GM23338 (cell line): ENCODE measurements at regions not wholly inside any gene's neighbourhood (a gene's known extent, or its start where the extent isn't known, plus 50 kb on each side); places are given as distances from the start of the nearest gene placed in this dataset.

Experiments
- ATAC-seq: fragments of 200-7000 bp; cut with Tn5 transposase; 3 replicates; pipeline ENCODE4 v1.9.1; 2020
- DNase-seq: peaks from one replicate; pipeline ENCODE4 v3.0.0-alpha.2; 2015; ENCODE audit warnings: low spot score
- H2AFZ ChIP-seq: fragments of 200-600 bp; sonication (generic); 2 replicates; pipeline ENCODE4 v1.8.0; 2016; ENCODE audit warnings: antibody characterized with exemption, mild to moderate bottlenecking, moderate library complexity
- H3F3A ChIP-seq: fragments of 200-600 bp; sonication (generic); replicated peaks from 2 replicates; pipeline ENCODE4 v1.8.0; 2017; ENCODE audit warnings: antibody characterized with exemption, mixed run types, low read depth
- H3K27ac ChIP-seq: fragments of 200-600 bp; sonication (generic); 2 replicates; pipeline ENCODE4 v1.6.1; 2016; ENCODE audit warnings: low read depth
- H3K27me3 ChIP-seq: fragments of 200-600 bp; sonication (generic); 2 replicates; pipeline ENCODE4 v1.8.0; 2016; ENCODE audit warnings: mild to moderate bottlenecking, mixed run types, moderate library complexity; ENCODE audit not compliant: insufficient read depth
- H3K36me3 ChIP-seq: fragments of 200-600 bp; sonication (generic); 2 replicates; pipeline ENCODE4 v1.8.0; 2016; ENCODE audit warnings: mild to moderate bottlenecking; ENCODE audit not compliant: insufficient read depth
- H3K4me1 ChIP-seq: fragments of 200-600 bp; sonication (generic); 2 replicates; pipeline ENCODE4 v1.8.0; 2016; ENCODE audit warnings: mild to moderate bottlenecking, moderate library complexity; ENCODE audit not compliant: insufficient read depth
- H3K4me2 ChIP-seq: fragments of 200-600 bp; sonication (generic); 2 replicates; pipeline ENCODE4 v1.7.1; 2017; ENCODE audit warnings: mixed run types
- H3K4me3 ChIP-seq: fragments of 200-600 bp; sonication (generic); 2 replicates; pipeline ENCODE4 v1.6.1; 2016; ENCODE audit warnings: mixed run types
- H3K79me2 ChIP-seq: fragments of 200-600 bp; sonication (generic); replicated peaks from 2 replicates; pipeline ENCODE4 v1.8.0; 2017; ENCODE audit warnings: mild to moderate bottlenecking; ENCODE audit not compliant: insufficient read depth
- H3K9me2 ChIP-seq: fragments of 200-600 bp; sonication (generic); 2 replicates; pipeline ENCODE4 v1.8.0; 2017; ENCODE audit not compliant: insufficient read depth
- H4K20me1 ChIP-seq: fragments of 200-600 bp; sonication (generic); replicated peaks from 2 replicates; pipeline ENCODE4 v1.8.0; 2017; ENCODE audit warnings: mild to moderate bottlenecking; ENCODE audit not compliant: insufficient read depth
- H3K27ac Mint-ChIP-seq: 2 replicates; pipeline ENCODE4 v1.8.0; 2020; ENCODE audit warnings: inconsistent platforms, mild to moderate bottlenecking, moderate library complexity, mixed read lengths
- H3K27me3 Mint-ChIP-seq: 3 replicates; pipeline ENCODE4 v1.8.0; 2022; ENCODE audit warnings: low read depth, mild to moderate bottlenecking, moderate library complexity, mixed read lengths, inconsistent platforms; ENCODE audit not compliant: insufficient read depth, poor library complexity
- H3K36me3 Mint-ChIP-seq: 3 replicates; pipeline ENCODE4 v1.8.0; 2021; ENCODE audit warnings: low read depth, mild to moderate bottlenecking, inconsistent platforms, moderate library complexity, mixed read lengths
- H3K4me1 Mint-ChIP-seq: 3 replicates; pipeline ENCODE4 v1.8.0; 2020; ENCODE audit warnings: mild to moderate bottlenecking, inconsistent platforms, mixed read lengths
- H3K4me3 Mint-ChIP-seq: 3 replicates; pipeline ENCODE4 v1.8.0; 2021; ENCODE audit warnings: moderate library complexity, mild to moderate bottlenecking, inconsistent platforms, mixed read lengths
- H3K9me3 Mint-ChIP-seq: 3 replicates; pipeline ENCODE4 v1.8.0; 2020; ENCODE audit warnings: moderate library complexity, mild to moderate bottlenecking, inconsistent platforms, mixed read lengths
- CREB1 ChIP-seq: fragments of 250-450 bp; sonication (Bioruptor Pico); IDR thresholded peaks from 2 replicates; pipeline ENCODE4 v1.5.0; 2020; ENCODE audit warnings: low read depth, mild to moderate bottlenecking, moderate library complexity
- CTCF ChIP-seq, 2 experiments: fragments of 200-600 bp in 1 of 2; sonication (generic) in 1 of 2; conservative IDR thresholded peaks; 2 replicates each; pipeline versions ENCODE4 v1.5.1 to v1.6.1; 2016 to 2017; ENCODE audit warnings: antibody characterized with exemption in 2 of 2, low read depth in 2 of 2, mild to moderate bottlenecking in 2 of 2, moderate library complexity in 1 of 2
- ETS1 ChIP-seq: IDR thresholded peaks from 2 replicates; pipeline ENCODE4 v1.6.1; 2016; ENCODE audit warnings: antibody characterized with exemption
- EZH2 ChIP-seq: fragments of 200-600 bp; sonication (generic); IDR thresholded peaks from one replicate; pipeline ENCODE4 v1.8.0; 2017; ENCODE audit warnings: antibody characterized with exemption, mild to moderate bottlenecking, low read depth; ENCODE audit not compliant: unreplicated experiment
- EZH2phosphoT487 ChIP-seq: fragments of 200-600 bp; sonication (generic); IDR thresholded peaks from one replicate; pipeline ENCODE4 v1.8.1; 2018; ENCODE audit warnings: antibody characterized with exemption; ENCODE audit not compliant: unreplicated experiment
- JUNB ChIP-seq: IDR thresholded peaks from one replicate; pipeline ENCODE4 v1.6.1; 2016; ENCODE audit warnings: antibody characterized with exemption; ENCODE audit not compliant: unreplicated experiment
- NANOG ChIP-seq: IDR thresholded peaks from 2 replicates; pipeline ENCODE4 v1.6.1; 2016; ENCODE audit warnings: antibody characterized with exemption, borderline replicate concordance
- POLR2AphosphoS5 ChIP-seq: IDR thresholded peaks from 2 replicates; pipeline ENCODE4 v1.6.1; 2016; ENCODE audit warnings: antibody characterized with exemption, low read depth
- REST ChIP-seq: IDR thresholded peaks from one replicate; pipeline ENCODE4 v1.6.1; 2018; ENCODE audit warnings: antibody characterized with exemption; ENCODE audit not compliant: unreplicated experiment
- STAT1 ChIP-seq: IDR thresholded peaks from one replicate; pipeline ENCODE4 v1.6.1; 2016; ENCODE audit warnings: antibody characterized with exemption; ENCODE audit not compliant: unreplicated experiment
- ZNF114 ChIP-seq: fragments of 250-450 bp; sonication (Bioruptor Pico); IDR thresholded peaks from 2 replicates; pipeline ENCODE4 v1.5.0; 2020; ENCODE audit warnings: mild to moderate bottlenecking, moderate library complexity
- ZNF331 ChIP-seq: fragments of 250-450 bp; sonication (Bioruptor Pico); IDR thresholded peaks from 2 replicates; pipeline ENCODE4 v1.5.0; 2020; ENCODE audit warnings: low read depth, mild to moderate bottlenecking, moderate library complexity
- ZNF462 ChIP-seq: fragments of 250-450 bp; sonication (Bioruptor Pico); IDR thresholded peaks from 2 replicates; pipeline ENCODE4 v1.5.0; 2020; ENCODE audit warnings: mild to moderate bottlenecking, moderate library complexity

- Mint-ChIP-seq H3K4me3 (no peak overlapping the region), H3K36me3 (0 out of 3 replicates have a peak, but pooled peaks cover 3% of the 10 kb centered on the region), H3K9me3 (peaks cover 8% of the 10 kb centered on the region; the same call in 2 of the 3 replicates), H3K4me1 (no peaks in the 10 kb centered on the region), H3K27me3 (peaks cover 10% of the 10 kb centered on the region), H3K27ac (no peak overlapping the region)
- TF ChIP-seq POLR2AphosphoS5 = no peak
- no peak for TF ChIP-seq REST
- no peak for TF ChIP-seq ZNF331 (CRISPR knock-in tag)
- no peak for TF ChIP-seq EZH2
- TF ChIP-seq ZNF462 (CRISPR knock-in tag) = no peak
- no peak for TF ChIP-seq CREB1 (CRISPR knock-in tag)
- TF ChIP-seq CTCF (conservative IDR thresholded peaks at IDR 0.05; ENCODE audit: low read depth in 2 of 2) = no peak
- TF ChIP-seq NANOG = no peak
- no peak for TF ChIP-seq JUNB
- TF ChIP-seq ZNF114 (CRISPR knock-in tag) = no peak
- no peak for TF ChIP-seq EZH2phosphoT487
- no peak for TF ChIP-seq STAT1
- no peak for TF ChIP-seq ETS1
- Histone ChIP-seq H3K9me2 (0 out of 2 replicates have a peak, but pooled peaks cover 5% of the 10 kb centered on the region), H3K4me3 (no peak overlapping the region), H3K27me3 (no peaks in the 10 kb centered on the region), H3K4me2 (no peak overlapping the region), H4K20me1 (no peaks in the 10 kb centered on the region), H3K79me2 (no peaks in the 10 kb centered on the region), H3K4me1 (no peaks in the 10 kb centered on the region), H3F3A (no peaks in the 10 kb centered on the region), H2AFZ (no peak overlapping the region), H3K27ac (no peak overlapping the region), H3K36me3 (no peaks in the 10 kb centered on the region)
- no peak for DNase-seq
- no peak for ATAC-seq
Observed at GRCh38 chr7:36098096-36098495, 55.0 kb upstream of the EEPD1 start.
